Middle frontal gyrus (tissue), 1 donor: ENCODE measurements at regions not wholly inside any gene's neighbourhood (a gene's known extent, or its start where the extent isn't known, plus 50 kb on each side); places are given as distances from the start of the nearest gene placed in this dataset.
"Not testable (repeated sequence)": the region's sequence is repeated elsewhere in the genome, so short reads cannot be mapped to it uniquely, and the experiment has no call there.

ENCODE experiments used
- DNase-seq: peaks from one replicate; pipeline ENCODE4 v3.0.0-alpha.2; 2015; ENCODE audit warnings: low spot score; ENCODE audit errors: extremely low spot score

- DNase-seq = no peak
These were observed 102.6 kb downstream of the PLG start for GRCh38 chr6:160804639-160805038.

DNA sequence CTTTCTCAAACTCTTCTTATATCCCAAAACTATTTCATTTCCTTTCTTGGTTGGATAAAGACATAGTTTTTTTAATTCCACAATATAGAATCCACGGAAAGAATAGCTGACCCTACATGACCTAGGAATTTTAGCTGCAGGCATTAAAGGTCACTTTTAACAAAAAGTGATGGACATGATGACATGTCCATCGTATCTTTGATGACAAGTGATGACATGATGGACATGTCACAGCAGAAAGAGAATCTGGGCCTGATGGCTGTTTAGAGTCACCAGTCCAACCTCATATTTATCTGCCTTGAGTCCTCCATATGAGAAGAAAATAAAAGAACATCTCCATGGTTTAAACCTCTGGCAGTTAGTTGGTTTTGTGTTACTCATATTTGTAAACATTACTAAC is 106.2 kb downstream of the PLG start:
- DNase-seq = no peak

DNA sequence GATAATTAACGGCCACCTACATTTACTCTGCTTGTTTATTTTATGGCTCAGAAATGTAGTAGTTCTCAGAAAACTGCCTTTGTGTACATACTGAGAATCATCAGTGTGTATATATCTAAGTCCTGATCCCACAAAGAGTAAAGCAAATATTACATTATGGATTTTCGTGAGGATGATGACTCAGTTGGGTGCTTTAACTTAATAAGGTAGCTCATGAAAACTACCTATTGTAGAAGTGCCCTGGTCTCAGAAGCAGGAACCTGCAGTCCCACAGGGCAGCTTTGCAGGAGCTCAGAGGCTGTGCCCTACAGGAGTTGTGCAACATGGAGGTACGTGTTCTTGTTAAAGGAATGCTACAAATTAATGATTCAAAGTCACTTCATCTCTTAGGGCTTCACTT is 108.2 kb downstream of the PLG start:
- DNase-seq = no peak

DNA sequence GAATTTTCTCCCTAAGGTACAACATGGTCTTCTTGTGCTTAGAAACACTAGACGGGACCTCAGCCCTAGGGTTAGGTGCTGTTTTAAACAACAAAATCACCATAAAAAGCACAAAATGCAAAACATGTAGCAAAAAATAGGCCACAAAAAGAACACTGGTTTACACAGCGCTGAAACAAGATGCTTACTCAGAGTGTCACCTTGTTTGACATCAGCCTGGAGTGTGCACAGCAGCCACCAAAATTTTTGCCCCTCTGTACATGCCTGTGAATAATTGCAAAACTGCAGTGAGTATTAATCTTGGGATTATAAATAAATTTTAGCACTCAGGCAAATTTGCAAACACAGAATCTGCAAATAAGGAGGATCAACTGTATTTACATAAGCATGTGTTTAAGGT is 110.1 kb downstream of the PLG start:
- no peak for DNase-seq

GRCh38 chr6:160818934-160819333 is 116.9 kb downstream of the PLG start:
- no peak for DNase-seq

- not testable (repeated sequence) for DNase-seq
These were observed 118.6 kb downstream of the PLG start for GRCh38 chr6:160820661-160821060.

DNA sequence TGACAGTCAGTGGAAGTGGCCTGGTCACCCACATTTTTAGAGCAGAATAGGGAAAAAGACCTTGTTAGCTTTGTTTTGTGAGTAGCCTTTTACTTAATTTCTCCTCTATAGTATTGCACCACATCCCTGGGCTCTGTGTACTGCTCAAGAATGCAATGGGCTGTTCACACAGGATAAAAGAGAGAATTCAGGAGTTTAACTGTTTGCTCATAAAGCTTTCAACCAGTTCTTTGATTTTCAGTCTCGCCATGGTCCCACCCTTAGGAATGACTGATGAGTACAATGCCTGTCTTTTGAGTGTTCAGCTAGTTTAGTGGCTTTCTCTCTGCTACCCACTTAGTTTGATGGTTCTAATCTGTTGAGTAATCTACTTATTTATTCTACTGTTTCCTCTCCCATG is 129.7 kb downstream of the PLG start:
- DNase-seq = no peak

GRCh38 chr6:160832422-160832821 is 130.4 kb downstream of the PLG start:
- DNase-seq = no peak

GRCh38 chr6:160837146-160837545 is 135.1 kb downstream of the PLG start:
- DNase-seq = no peak

DNA sequence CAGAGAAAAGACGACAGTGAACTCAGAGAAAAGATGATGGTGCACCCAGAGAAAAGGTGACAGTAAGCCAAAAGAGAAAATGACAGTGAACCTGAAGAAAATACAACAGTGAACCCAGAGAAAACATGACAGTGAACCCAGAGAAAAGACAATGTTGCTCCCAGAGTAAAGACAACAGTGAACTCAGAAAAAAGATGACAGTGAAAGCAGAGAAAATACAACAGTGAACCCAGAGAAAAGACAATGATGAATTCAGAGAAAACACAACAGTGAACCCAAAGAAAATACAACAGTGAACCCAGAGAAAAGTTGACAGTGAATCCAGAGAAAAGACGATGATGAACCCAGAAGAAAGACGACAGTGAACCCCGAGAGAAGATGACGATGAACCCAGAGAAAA is 140.5 kb upstream of the MAP3K4 start:
- no peak for DNase-seq

GRCh38 chr6:160853946-160854345 is 137.6 kb upstream of the MAP3K4 start:
- DNase-seq = no peak

GRCh38 chr6:160858886-160859285 is 132.7 kb upstream of the MAP3K4 start:
- no peak for DNase-seq

GRCh38 chr6:160859822-160860221 is 131.7 kb upstream of the MAP3K4 start:
- DNase-seq = no peak

GRCh38 chr6:160861824-160862223 is 129.7 kb upstream of the MAP3K4 start:
- no peak for DNase-seq

DNA sequence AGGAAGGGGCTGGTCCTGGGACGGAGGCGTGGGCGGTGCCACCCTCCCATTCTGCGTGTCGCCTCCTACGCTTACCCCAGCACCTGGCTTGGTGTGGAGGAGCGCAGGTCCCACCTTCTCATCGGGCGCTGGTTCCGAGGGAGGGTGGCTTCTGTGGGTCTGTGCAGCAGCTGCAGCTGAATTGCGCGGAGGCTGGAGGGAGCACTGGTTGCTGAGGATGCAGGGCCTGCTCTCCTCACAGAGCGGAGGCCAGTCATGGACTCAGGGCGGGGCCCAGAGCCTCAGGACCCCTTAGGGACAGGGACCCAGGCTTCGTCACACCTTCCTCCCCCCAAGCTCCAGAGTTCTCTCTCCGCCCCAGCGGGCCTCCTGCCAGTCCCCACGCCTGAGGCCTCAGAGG is 127.8 kb upstream of the MAP3K4 start:
- DNase-seq = no peak

DNA sequence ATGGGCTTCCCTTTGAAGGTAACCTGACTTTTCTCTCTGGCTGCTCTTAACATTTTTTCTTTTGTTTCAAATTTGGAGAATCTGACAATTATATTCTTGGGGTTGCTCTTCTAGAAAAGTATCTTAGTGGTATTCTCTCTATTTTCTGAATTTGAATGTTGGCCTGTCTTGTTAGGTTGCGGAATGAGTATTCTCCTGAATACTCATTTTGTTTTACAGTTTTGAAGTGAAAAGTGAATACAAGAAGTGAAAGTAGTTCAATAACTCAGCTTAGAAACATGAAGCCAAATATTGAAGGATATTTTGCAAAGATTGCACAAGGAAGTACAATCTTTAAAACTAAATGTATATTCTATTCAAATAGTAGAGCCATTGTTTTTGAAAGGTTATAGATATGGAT is 120.2 kb upstream of the MAP3K4 start:
- DNase-seq = no peak

DNA sequence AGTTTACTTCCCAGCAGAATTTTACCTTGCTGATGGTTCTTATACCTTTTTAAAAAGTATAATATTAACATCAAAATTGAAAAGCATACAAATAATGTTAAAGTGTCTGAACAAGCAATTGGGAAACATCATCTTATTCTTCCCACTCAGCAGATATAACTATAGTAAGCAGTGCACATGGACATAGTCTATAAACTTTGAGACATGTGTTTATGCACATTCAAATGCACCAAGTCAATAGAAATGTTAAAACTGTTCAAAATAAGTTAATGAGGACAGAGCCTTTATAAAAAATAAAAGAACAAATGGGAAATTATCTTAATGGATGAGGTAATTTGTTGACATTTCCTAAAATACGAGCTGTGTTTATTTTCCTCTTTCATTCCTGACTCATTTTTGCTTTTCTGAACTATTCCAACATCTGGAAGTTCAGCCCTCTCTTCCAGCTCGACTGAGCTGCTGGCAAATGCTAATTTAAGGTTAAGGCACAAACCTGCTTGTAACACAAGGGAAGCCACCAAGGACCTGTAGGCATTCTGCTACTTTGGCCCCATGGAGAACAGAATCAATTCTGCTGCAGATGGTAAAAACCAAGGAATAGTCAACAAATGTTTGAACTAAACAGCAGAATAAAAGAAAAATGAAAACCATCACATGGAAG is 110.3 kb upstream of the MAP3K4 start:
- no peak for DNase-seq

DNA sequence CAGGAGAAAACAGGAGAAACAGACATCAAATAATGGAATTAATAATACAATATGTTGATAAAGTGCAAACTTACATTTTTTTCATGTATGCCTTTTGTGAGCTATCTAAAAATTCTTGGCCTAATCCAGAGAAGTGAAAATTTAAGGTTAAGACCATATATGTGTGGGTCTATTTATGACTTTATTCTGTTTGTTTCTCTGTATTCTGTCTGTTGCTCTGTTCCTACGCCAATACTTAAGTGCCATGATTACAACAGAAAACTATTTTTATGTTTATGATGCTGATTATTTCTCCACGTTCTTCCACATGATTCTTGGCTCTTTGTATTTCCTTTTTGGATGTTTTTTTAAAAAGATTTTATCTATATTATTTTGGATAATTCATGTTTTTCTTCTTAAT is 109.6 kb upstream of the MAP3K4 start:
- DNase-seq = no peak

- no peak for DNase-seq
These were observed 108.7 kb upstream of the MAP3K4 start for GRCh38 chr6:160882791-160883279.

- no peak for DNase-seq
These were observed 108.0 kb upstream of the MAP3K4 start for GRCh38 chr6:160883560-160883959.

GRCh38 chr6:160883999-160884398 is 107.6 kb upstream of the MAP3K4 start:
- DNase-seq = no peak

- not testable (repeated sequence) for DNase-seq
These were observed 102.4 kb upstream of the MAP3K4 start for GRCh38 chr6:160889148-160889547.

- DNase-seq = no peak
These were observed 99.9 kb upstream of the MAP3K4 start for GRCh38 chr6:160891690-160892089.

DNA sequence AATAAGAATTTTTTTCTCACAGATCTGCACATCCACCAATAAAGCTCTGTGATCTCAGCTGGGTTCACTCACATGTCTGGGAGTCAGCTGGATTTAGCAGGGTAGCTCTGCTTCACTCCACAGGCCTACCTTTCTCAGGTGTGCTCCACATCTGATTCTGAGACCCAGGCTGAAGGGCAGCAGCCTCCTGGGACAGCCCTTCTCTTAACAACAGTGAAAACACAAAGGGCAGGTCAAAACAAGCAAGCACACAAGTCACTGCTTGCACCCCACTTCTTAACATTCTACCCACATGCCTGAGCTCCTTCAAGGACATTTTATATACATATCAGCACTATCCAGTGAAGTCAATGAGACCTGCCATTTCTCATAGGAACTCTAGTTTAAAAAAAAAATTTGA is 96.0 kb upstream of the MAP3K4 start:
- DNase-seq = no peak
